ENCODE measurements at regions not wholly inside any gene's neighbourhood (a gene's known extent, or its start where the extent isn't known, plus 50 kb on each side); places are given as distances from the start of the nearest gene placed in this dataset.

- H3K36me3 Mint-ChIP-seq, result peaks cover 7% of the 10 kb centered on the region
- POLR2A ChIA-PET, result no interaction called here
- TF ChIP-seq FOXK1 (CRISPR knock-in tag; IDR thresholded peaks at IDR 0.05), result no peak
- no peak for TF ChIP-seq TP53 (CRISPR knock-in tag; IDR thresholded peaks at IDR 0.05)
- TF ChIP-seq ZNF416 (CRISPR knock-in tag; IDR thresholded peaks at IDR 0.05), result no peak
- TF ChIP-seq ATF2 (CRISPR knock-in tag; IDR thresholded peaks at IDR 0.05; ENCODE audit: borderline replicate concordance, low read depth), result no peak
- no peak for TF ChIP-seq USF1 (CRISPR knock-in tag; IDR thresholded peaks at IDR 0.05)
- TF ChIP-seq ZNF425 (CRISPR knock-in tag; conservative IDR thresholded peaks at IDR 0.05), result no peak
- no peak for TF ChIP-seq NFATC4 (CRISPR knock-in tag; IDR thresholded peaks at IDR 0.05)
- no peak for TF ChIP-seq ZNF219 (CRISPR knock-in tag; IDR thresholded peaks at IDR 0.05; ENCODE audit: borderline replicate concordance)
- TF ChIP-seq IRF2 (CRISPR knock-in tag; IDR thresholded peaks at IDR 0.05; ENCODE audit: borderline replicate concordance, low read depth), result no peak
- no peak for TF ChIP-seq MAX (CRISPR knock-in tag; IDR thresholded peaks at IDR 0.05)
- TF ChIP-seq ERG (CRISPR knock-in tag; IDR thresholded peaks at IDR 0.05), result no peak
- TF ChIP-seq FOXP4 (CRISPR knock-in tag; IDR thresholded peaks at IDR 0.05), result no peak
- no peak for TF ChIP-seq ESRRA (CRISPR knock-in tag; IDR thresholded peaks at IDR 0.05; ENCODE audit: borderline replicate concordance)
- TF ChIP-seq PREB (CRISPR knock-in tag; IDR thresholded peaks at IDR 0.05; ENCODE audit: borderline replicate concordance), result no peak
- no peak for TF ChIP-seq JUN (CRISPR knock-in tag; IDR thresholded peaks at IDR 0.05)
- TF ChIP-seq PRDM15 (CRISPR knock-in tag; IDR thresholded peaks at IDR 0.05), result no peak
- H3K4me1 Mint-ChIP-seq, result peaks cover 5% of the 10 kb centered on the region; the same call in 1 of the 2 replicates
- H3K27me3 Mint-ChIP-seq (ENCODE audit: low read depth), result no peaks in the 10 kb centered on the region
- DNase-seq (ENCODE audit: low spot score) (no peak), ATAC-seq (no peak)
- peaks cover 15% of the 10 kb centered on the region for H3K9me3 Mint-ChIP-seq
- CTCF ChIA-PET, result interaction anchor here (2.7 kb wide), 1 partner anchor 171 kb away, joined by 10 read pairs; no protein-coding TSS in a partner anchor
- H3K27ac Mint-ChIP-seq, result no peak overlapping the region
- H3K4me3 Mint-ChIP-seq, result no peak overlapping the region
Observed at GRCh38 chr2:109718139-109718538, 76.0 kb upstream of the RGPD5 start.
